Right atrium auricular region (tissue), 2 donors: ENCODE measurements at regions not wholly inside any gene's neighbourhood (a gene's known extent, or its start where the extent isn't known, plus 50 kb on each side); places are given as distances from the start of the nearest gene placed in this dataset.

ENCODE experiments used
- DNase-seq: peaks from one replicate; pipeline ENCODE4 v3.0.0-alpha.2; 2019; ENCODE audit warnings: low spot score
- H3K27ac ChIP-seq, 2 donors: fragments of 200-600 bp; sonication (generic); 1 replicate in 1 of 2; 2 replicates in 1 of 2; pipeline ENCODE4 v1.5.1; 2016 to 2019
- H3K27me3 ChIP-seq, 2 donors: fragments of 200-600 bp; sonication (generic); one replicate each; pipeline versions ENCODE4 v1.5.1 to v1.6.0; 2017 to 2019
- H3K36me3 ChIP-seq: fragments of 200-600 bp; sonication (generic); one replicate; pipeline ENCODE4 v1.5.1; 2016
- H3K4me1 ChIP-seq, 2 donors: fragments of 200-600 bp; sonication (generic); one replicate each; pipeline versions ENCODE4 v1.5.1 to v1.6.0; 2017 to 2019
- H3K4me3 ChIP-seq, 2 donors: fragments of 200-600 bp; sonication (generic); 1 replicate in 1 of 2; 2 replicates in 1 of 2; pipeline ENCODE4 v1.5.1; 2017 to 2019; ENCODE audit warnings: mild to moderate bottlenecking in 1 of 2, moderate library complexity in 1 of 2
- H3K9me3 ChIP-seq, 2 donors: fragments of 200-600 bp; sonication (generic); one replicate each; pipeline ENCODE4 v1.5.1; 2019
- TF ChIP-seq, protein P1 (sequence below), 2 donors: fragments of 200-600 bp; sonication (generic); IDR thresholded peaks; one replicate each; pipeline ENCODE4 v1.5.1; 2019; ENCODE audit warnings: antibody characterized with exemption in 2 of 2

DNA sequence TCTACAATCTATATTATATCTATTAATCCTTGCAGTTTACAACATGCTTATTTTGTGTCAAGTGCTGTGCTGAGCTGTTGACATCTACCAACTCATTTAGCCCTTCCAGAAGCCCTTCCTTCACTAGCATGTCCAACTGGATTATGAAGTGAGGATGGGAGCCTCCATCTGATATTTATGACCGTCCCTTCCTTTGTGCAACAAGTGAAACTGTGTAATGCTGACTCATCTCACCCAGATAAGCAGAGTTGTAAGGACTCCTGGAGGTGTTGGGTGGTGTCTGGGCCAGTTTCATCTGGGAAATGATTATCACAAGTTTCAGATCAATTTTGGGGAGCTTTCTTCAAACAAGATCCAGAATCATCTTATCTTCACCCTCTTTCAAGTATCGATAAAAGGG, 156.6 kb upstream of the ETAA1 start:
- H3K27ac ChIP-seq: no peak overlapping the region
- TF ChIP-seq, protein P1, sequence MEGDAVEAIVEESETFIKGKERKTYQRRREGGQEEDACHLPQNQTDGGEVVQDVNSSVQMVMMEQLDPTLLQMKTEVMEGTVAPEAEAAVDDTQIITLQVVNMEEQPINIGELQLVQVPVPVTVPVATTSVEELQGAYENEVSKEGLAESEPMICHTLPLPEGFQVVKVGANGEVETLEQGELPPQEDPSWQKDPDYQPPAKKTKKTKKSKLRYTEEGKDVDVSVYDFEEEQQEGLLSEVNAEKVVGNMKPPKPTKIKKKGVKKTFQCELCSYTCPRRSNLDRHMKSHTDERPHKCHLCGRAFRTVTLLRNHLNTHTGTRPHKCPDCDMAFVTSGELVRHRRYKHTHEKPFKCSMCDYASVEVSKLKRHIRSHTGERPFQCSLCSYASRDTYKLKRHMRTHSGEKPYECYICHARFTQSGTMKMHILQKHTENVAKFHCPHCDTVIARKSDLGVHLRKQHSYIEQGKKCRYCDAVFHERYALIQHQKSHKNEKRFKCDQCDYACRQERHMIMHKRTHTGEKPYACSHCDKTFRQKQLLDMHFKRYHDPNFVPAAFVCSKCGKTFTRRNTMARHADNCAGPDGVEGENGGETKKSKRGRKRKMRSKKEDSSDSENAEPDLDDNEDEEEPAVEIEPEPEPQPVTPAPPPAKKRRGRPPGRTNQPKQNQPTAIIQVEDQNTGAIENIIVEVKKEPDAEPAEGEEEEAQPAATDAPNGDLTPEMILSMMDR (IDR thresholded peaks at IDR 0.05): no peak

DNA sequence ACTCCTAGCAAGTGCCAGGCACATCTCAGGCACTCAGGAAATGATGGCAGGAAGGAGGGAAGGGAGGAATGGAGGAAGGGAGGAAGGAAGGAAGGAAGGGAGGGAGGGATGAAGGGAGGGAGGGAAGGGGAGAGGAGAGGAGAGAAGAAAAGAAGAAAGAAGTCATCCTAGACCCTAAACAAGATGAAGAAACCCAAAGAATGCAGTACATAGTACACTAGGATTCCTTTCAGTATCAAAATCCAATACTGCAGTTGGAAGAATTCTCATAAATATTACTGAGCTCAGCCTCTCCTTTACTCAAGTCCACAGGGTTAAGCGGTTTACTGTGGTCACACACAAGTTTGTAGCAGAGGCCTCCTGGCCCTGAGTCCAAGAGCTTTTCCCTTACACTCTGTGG, 155.7 kb upstream of the ETAA1 start:
- no peak for DNase-seq
- TF ChIP-seq, protein P1 (IDR thresholded peaks at IDR 0.05): no peak
- Histone ChIP-seq H3K27me3 (no peaks in the 10 kb centered on the region), H3K27ac (no peak overlapping the region), H3K4me1 (no peaks in the 10 kb centered on the region), H3K4me3 (no peak overlapping the region), H3K36me3 (no peaks in the 10 kb centered on the region), H3K9me3 (no peaks in the 10 kb centered on the region)

More for the DNA sequence above, 156.6 kb upstream of the ETAA1 start:
- no peak for DNase-seq
- no peaks in the 10 kb centered on the region for H3K9me3 ChIP-seq
- no peak overlapping the region for H3K4me3 ChIP-seq
- H3K4me1 ChIP-seq: no peaks in the 10 kb centered on the region
- no peaks in the 10 kb centered on the region for H3K27me3 ChIP-seq
- no peaks in the 10 kb centered on the region for H3K36me3 ChIP-seq

DNA sequence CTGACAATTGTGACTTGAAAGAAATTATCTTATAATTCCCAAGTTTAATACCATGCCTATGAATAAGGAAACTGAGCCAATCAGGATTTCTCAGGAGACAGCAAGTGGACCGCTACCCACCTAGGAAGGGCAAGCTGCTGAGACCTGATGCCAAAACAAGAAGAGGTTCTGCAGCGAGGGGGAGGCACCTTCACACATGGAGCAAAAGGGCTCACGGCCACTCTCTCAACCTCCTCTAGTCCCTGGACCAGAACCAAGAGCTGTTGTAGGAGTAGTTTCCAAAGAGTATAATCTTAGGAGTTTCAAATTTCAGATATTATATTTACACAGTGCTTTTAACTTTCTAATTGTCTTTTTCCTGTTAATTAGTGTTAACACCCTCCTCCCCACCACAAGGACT, 154.7 kb upstream of the ETAA1 start:
- H3K27me3 ChIP-seq: no peaks in the 10 kb centered on the region
- no peak overlapping the region for H3K4me3 ChIP-seq
- no peaks in the 10 kb centered on the region for H3K9me3 ChIP-seq
- H3K4me1 ChIP-seq: no peaks in the 10 kb centered on the region
- H3K27ac ChIP-seq: no peak overlapping the region
- no peaks in the 10 kb centered on the region for H3K36me3 ChIP-seq
- TF ChIP-seq, protein P1 (IDR thresholded peaks at IDR 0.05): no peak
- DNase-seq: no peak

DNA sequence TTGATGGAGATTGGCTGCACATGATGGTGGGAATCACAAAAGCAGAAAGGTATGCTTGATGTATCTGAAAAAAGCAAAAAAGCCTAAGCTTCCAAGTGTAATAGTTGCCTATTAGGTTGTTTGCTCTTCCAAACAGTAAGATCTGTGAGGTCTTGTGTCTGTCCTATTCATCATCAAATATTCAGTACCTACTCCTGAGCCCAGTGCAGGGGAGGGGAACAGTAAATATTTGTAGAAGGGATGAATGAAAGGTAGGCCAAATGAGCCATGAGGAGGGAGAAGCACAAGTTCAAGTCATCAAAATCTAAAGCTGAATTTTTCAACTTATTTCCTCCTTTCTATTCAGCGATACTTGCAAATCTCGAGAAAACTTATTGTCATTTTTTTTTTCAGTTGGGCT, 153.2 kb upstream of the ETAA1 start:
- Histone ChIP-seq H3K9me3 (no peaks in the 10 kb centered on the region), H3K36me3 (no peaks in the 10 kb centered on the region), H3K4me3 (no peak overlapping the region), H3K27me3 (no peaks in the 10 kb centered on the region), H3K4me1 (no peaks in the 10 kb centered on the region), H3K27ac (no peak overlapping the region)
- TF ChIP-seq, protein P1 (IDR thresholded peaks at IDR 0.05): no peak
- no peak for DNase-seq

DNA sequence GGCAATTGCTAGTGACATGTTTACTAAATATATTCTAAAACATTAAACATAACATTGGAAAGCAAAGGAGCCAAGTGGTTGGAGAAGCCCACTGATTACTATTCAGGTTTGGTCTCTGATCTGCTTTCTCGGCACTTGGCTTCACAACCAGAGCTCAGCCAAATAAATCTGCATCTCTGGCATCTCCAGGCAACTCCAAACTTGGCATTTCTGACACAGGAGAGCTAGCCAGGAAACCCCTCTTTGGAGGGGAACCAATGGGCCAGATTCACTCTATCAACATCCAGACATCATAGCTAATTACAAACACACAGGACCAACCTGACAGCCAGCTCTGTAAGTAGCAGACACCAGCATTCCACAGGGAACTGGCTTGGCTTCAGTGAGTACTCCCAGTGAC, 150.3 kb upstream of the ETAA1 start:
- Histone ChIP-seq H3K4me3 (no peak overlapping the region), H3K36me3 (no peaks in the 10 kb centered on the region), H3K27me3 (no peaks in the 10 kb centered on the region), H3K9me3 (no peaks in the 10 kb centered on the region), H3K4me1 (no peaks in the 10 kb centered on the region), H3K27ac (no peak overlapping the region)
- no peak for DNase-seq
- TF ChIP-seq, protein P1 (IDR thresholded peaks at IDR 0.05): no peak

DNA sequence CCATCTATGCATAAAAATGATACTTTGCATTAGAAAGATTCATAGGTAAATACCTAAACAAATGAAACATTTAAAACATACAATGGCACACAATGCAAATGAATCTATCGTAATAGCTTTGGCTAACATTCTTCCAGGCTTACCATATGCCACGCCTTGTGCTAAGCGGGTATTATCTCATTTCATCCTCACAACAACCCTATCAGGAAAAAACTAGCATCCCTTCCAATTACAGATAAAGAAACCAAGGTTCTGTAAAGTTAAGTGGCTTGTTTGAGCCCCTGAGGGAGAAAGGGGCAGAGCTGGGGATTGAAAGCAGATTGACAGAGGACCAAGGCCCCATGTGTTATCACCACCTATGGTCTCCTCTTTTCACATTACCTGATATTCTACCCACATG, 145.4 kb upstream of the ETAA1 start:
- H3K4me1 ChIP-seq: no peaks in the 10 kb centered on the region
- no peaks in the 10 kb centered on the region for H3K27me3 ChIP-seq
- H3K36me3 ChIP-seq: no peaks in the 10 kb centered on the region
- H3K4me3 ChIP-seq: no peak overlapping the region
- TF ChIP-seq, protein P1 (IDR thresholded peaks at IDR 0.05): no peak
- no peak for DNase-seq
- H3K27ac ChIP-seq: no peak overlapping the region
- no peaks in the 10 kb centered on the region for H3K9me3 ChIP-seq
